HG02973 (cell line): ENCODE measurements at regions not wholly inside any gene's neighbourhood (a gene's known extent, or its start where the extent isn't known, plus 50 kb on each side); places are given as distances from the start of the nearest gene placed in this dataset.

Source experiments
- ATAC-seq: cut with Tn5 transposase; IDR thresholded peaks from one replicate; pipeline ENCODE4 v1.9.1; 2021; ENCODE audit warnings: moderate library complexity; ENCODE audit not compliant: unreplicated experiment

DNA sequence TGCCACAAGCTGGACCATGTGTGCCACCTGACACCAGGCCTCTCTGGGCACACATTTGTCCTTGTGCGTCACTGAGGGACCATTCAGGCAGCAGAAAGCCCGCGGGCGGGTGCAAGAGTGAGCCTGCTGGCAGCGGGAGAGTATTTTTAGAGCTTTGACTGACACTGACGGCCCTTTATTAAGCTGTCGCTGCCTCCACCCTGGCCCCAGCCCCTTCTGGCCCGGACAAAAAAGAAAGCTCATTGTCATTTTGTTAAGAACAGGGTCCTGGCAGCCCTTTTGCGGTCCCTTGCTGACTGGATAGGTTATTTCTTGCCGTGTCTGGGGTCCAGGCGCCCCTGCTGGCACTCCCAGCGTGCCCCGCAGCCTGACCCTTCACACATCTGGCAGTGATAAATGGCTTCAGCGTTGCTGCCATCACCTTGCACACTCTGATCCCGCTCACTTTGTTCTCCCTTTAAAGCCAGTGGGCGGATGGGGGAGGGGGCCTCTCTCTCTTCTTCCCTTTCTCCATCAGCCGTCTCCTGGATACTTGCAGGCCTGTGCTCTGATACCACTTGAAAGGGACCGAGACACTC lies 78.4 kb upstream of the NKD1 start:
- no peak for ATAC-seq

DNA sequence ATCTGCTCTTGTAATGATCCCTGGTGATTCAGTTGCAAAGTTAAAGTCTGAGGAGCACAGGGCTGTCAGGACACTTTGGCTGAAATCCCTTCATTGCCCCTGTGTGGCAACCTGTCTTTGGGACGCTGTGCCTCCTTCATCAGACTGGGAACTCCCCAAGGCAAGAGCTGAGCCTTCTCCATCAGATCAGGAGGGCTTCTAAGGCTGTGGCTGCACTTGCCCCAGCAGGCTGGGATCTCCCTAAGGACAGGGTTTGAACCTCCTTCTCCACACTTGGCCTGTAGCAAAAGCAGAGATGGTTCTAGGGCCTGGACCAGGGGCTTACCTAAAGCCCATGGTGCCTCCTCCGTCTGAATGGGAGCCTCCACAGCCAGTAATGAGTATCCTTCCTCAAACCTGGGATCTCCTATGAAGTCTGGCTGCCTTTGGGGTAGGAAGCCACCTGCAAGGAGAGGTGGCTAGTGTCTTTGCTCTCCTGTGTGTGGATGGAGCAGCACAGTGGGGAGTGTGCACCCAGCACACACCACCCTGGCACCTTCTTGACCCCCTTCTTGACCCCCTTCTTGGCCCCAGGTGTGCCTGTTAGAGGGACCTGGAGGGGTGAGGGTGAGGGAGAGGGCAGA lies 79.0 kb upstream of the NKD1 start:
- no peak for ATAC-seq

DNA sequence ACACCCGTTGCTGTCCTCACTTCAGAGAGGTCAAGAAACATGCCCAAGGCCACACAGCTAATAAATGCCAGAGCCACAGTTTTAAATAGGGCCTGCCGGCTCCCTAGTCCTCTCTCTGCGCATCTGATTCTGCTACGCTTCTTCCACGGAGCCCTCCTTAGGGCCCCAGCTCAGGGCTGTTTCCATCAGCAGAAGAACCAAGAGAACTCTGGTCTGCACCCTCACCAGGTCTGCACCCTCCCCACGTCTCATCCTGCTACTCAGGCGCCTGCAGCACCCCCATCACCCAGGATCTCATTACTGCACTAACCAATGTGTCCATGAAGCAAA lies 79.5 kb upstream of the NKD1 start:
- ATAC-seq = no peak

DNA sequence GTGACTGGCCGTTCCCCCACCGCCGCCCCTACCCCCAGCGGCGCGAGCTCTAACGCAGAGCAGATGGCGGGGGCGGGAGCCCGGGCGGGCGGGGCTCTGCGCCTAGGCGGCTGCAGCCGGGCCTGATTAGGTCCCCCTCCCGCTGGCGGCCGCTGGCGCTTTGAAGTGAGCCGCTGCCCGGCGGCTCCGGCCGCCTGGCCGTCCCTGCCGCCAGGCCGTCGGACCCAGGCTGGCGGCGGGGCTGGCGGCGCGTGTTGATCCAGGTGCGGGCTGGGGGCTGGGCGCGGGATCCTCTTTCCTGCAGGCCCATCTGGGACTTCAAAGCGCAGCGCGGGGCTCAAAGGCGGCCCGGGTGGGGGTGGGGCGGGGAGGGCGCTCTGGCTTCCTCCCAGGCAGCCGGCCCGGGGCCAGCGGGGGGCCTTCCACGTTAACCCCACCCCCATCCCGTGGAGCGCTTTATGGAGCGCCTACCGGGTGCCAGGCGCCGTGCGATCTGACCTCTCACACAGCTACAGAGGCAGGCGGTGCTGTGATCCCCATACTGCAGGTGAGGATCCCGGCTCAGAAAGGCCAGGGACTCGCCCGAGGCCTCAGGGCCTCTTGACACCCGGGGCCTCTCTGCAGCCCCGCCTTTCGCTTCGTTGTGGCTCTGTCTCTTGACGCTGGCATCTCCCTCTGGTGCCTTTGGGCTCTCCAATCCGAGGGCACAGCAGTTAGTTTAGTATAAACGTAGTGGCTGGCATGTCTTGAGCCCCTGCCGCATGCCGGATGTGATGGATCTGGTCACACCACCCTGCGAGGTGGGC lies 80.0 kb upstream of the NKD1 start:
- no peak for ATAC-seq

DNA sequence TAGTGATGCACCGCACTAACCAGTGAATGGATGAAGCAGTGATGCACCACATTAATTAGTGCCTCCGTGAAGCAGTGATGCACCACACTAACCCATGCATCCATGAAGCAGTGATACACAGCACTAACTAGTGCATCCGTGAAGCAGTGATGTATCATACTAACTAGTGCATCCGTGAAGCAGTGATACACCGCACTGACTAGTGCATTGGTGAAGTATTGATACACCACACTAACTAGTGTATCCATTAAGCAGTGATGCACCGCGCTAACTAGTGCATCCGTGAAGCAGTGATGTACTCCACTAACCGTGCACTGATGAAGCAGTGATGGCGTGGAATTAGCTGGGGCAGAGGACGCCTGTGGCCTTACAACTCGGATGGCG lies 80.6 kb upstream of the NKD1 start:
- ATAC-seq = no peak

DNA sequence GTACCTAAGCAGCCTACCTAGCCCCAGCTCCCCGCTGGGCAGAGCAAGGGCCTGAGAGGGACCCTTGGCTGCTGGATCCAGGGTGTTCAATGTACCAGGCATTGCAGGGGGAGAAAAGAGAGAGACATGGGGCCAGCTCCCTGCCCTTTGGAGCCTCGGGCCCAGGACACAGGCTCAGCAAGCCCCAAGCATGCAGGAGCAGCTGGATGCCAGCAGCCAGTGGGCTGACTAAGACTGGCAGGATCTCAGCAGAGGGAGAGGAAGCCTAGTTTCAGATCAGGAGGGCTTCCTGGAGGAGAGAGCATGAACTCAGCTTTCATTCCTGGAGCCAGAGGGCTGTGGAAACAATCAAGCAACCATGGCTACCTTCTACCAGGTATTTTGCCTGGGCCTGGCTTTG lies 82.0 kb upstream of the NKD1 start:
- ATAC-seq = no peak

DNA sequence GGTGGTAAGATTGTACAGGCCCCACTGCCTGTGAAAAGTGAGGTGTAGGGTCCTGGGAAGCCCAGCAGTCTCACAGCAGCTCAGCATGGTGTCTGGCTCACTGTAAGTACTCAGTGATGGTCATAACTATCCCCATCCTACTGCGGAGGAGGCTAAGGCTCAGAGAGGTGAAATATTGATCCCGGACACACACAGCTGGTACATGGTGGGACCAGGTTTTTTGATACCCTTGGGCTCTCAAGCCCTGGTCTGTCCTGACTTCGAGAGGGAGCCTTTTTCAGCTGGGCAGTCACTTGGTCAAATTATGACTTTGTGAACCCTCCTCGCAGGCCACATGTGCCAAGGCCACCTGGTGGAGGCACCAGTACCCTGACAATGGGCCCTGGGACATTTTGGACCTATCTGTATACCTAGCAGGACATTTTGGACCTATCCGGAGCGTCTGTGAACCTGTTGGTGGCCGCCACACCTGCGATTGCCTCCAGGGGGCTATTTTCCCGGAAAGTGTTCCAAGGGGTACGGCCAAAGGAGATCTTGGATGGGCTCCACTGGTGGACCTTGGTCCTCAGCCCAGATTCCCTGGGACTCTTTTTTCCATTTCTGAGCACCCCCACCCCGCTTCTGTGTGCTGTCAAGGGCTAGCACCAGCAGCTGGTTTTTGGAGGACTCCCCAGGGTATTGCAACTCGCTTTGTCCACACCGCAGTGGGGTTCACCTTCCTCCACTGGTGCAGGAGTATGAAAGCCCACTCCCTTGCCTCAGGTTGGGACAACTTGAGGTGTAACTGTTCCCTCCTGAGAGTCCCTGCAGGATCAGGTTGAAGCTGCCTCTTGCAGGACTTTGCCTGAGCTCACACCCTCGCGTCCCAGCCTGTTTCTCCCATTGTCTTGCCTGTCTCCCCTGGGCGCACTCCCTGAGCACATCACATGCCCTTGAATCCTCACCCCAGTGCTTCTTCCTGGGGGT lies 83.6 kb upstream of the NKD1 start:
- ATAC-seq = no peak

DNA sequence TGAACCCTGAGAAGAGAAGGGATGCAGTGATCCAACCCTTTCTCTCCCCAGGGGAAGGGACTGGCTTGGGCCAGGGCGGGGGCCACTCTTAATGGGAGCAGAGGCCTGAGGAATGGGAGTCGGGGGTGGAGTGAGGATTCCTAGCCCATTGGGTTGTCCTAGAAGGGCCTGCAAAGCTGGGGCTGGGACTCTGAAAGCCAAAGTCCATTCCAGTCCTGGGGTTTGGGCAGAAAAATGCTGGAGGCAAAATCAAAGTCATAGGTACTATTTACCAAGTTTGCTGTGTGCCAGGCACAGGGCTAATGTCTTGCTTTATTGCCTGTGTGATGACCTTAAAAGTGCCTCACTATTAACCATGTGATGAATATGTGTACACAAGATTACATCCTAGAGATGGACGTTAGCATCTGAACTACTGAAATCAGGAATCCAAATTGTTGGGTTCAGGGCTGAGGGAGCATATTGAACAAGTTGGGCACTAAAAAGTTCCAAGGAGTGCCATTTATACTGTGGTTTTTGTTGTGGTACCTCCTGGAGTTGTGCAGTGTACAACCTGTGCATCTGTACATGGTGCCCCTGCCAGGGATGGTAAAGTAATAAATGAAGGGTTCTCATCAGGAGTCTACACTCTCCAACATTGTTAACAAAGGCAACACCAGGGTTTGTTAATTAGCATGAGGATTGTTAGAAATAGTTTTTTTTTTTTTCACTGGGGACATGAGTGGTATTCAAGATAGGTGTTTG lies 84.4 kb upstream of the NKD1 start:
- ATAC-seq = no peak

DNA sequence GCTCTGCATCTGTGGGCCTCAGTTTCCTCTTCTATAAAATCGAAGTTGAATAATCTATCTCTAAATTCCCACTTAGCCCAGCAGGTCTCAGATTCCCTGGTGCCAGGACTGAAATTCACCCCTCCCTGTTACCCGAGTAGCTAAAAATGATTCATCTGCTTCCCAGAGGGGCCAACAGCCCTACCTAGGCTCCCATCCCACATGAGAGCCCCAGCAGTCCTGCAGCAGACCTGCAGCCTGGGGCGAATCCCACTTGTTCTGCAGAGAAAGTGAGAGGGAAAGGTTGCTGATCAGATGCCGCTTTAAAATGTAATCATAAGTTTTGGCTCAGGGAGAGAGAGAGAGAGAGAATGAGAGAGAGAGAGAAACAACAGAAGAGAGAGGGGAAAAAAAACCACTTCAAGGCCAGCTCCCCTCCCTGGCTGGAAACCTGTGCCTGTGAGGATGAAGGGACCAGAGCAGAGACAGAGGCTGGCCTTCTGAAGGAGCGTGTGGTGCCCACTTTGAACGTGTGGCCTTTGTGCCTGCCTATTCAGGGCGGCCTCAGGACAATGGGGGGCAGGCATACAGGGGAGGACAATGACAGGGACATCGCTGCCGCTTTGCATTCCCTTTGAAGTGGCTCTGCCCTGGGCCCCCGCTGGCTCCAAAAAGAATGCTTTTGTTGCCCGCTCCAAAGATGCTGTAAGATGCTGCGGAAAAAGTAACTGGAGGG lies 85.2 kb upstream of the NKD1 start:
- no peak for ATAC-seq

DNA sequence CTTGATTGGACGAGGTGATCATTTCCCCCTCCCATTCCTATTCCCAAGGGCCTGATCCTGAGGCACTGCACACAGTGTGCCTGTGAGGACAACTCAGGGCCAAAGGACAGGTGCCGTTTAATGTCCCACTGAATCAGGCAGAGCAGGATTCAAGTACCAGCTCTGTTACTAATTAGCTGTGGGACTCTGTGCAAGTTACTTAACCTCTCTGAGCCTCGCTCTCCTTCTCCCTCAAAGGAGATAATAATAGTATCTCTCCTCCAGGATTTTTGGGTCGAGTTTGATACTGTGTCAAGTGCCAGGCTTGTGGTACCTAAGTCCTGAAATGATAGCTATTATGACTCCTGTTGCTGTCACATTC lies 86.8 kb upstream of the NKD1 start:
- no peak for ATAC-seq

DNA sequence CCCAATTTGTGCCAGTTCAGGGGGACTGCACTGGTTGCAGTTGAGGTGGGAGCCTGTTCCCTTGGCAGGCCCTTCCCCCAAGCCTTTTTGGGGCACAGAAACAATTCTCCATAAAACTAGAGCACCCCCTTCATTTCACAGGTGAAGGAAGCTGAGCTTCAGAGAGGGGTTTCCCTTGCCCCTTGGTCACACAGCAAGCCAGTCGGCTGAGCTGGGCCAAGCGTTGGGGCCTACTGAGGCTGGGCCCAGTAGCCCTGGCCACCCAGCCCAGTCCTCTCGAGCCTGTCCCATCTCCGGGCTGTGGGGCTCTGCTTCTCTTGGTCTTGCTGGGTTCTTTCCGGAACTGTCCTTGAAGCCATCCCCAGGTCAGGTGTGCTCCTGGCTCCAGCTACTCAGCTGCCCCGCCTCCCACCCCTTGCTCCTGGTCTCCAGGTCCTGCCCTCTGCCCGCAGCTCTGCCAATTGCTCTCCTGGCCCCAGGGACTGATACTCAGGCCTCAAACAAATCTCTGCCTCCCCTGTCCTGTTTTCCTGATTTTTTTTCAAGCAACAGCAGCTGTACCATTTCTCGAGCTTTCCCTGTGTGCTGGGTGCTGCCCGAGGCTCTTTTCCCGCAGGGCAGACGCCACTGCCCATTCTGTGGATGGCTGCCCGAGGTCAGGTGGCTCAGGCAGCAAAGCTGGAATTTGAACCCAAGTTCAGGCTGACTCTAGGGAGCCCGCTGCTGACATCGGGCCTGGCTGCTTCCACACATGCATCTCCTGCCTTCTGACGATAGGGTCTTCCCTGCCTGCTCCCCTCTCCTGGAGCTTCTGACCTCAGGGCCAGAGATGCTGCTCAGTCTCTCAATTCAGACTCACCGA lies 87.4 kb upstream of the NKD1 start:
- no peak for ATAC-seq

DNA sequence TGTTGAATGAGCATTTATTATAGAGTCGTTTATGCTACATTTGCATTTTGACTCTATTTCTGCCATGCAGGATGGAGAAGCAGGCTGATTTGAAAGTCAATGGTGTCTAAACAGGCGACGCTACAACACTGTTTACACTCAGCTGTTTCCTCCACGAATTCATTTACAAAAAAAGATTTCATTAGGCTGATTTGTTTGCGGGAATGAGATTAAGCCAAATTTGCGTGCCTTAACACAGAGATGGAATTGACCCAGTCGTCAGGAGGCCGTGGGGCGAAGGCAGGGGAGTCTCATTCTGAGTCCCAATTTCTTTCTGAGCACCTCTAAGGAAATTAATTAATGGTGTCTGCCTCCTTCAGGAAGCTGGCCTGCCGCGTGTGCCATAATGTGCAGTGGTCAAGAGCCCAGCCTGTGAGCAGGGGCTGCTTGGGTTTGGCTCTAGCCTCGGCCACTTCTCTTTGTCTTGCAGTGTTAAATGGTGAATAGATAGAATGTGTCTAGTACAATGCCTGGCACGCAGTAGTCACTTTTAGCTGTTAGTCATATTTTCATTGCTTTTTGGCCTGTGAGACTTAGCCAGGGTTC lies 88.6 kb upstream of the NKD1 start:
- no peak for ATAC-seq

DNA sequence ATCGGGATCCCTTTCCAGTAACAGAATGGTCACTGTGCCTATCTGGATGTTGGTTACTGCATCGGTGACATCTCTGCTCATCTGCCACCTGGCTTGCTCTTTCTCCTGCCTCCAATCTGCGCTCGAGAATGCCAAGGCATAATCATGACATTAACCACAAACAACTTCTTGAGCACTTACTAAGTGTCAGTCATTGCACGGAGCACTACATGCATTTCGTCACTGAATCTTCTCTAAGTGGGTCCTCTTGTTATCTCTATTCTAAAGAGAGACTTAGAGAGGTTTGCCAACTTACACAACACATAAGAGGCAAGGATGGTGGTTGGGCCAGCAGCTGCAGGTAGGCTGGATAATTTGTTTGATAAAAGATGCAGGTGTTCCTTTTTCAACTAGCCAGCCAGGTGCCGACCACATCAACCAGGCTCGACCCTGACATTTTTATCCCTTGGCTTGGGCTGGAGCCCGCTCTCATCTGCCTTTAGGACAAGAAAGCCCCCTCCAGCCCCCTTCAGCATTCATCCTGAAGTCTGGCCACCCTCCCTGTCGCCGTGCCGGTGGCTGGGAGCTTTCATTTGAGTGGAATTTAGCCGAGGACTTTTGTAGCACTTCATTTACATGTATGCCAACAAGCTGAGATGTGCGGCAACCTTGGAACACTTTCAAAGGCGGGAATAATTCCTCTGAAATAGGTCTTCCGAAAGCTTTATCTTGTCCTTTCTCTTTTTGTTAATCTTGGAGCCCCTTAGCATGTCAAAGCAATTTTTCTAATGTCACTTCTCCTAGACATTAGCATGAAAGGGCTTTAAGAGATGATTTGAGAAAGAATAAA lies 89.3 kb upstream of the NKD1 start:
- ATAC-seq = no peak

DNA sequence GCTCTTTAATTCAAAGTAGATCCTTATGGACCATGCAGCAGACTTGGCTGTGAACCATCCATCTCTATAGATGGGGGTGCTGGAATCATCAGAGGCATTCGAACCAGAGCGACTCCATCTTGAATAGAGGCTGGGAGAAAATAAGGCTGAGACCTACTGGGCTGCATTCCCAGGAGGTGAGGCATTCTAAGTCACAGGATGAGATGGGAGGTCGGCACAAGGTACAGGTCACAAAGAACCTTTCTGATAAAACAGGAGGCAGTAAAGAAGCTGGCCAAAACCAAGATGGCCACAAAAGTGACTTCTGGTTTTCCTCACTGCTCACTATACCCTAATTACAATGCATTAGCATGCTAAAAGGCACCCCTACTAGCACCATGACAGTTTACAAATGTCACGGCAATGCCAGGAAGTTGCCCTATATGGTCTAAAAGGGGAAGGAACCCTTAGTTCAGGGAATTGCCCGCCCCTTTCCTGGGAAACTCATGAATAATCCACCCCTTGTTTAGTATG lies 89.2 kb upstream of the BRD7 start:
- ATAC-seq = no peak

DNA sequence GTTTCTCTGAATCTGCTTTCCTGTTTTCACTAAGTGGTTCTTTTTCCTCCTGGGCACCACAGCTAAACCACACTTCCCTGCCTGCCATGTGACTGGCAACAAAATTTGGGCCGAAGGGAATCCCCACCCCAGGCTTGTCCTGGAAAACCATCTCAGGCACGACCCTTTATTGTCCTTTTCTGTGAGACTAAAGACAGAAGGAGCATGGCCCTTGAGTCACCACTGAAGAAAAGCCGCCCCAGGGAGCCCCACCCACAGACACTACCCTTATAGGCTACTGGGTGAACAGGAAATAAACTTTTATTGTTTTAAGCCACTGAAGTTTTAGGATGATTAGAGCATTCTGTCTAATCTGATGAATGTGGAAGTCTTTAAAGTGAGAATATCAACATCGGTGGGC lies 88.6 kb upstream of the BRD7 start:
- no peak for ATAC-seq

DNA sequence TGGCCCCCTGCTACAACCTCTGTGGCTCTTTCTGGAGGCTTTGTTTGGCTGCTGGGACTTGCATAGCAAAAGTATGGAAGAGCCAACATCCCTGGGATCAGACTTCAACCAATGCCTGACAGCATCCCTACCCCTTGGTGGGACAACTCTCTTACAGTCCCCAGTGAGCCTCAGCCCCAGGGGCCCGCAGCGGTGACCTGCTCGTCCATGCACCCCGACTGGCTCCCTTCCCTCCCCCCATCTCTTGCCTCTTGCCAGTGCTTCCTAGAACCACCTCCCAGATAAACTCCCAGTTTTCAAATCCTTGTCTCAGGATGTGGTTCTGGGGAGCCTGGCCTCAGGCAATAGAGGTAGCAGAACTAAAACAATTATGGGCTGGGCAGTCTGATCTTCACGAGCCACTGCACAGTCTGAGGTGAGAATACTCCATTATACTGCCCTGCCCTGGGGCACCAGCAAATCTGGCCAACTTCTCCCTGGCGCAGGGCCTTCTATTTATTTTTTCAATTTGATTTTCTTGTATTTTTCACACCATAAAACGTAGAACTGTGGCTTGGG lies 86.6 kb upstream of the BRD7 start:
- no peak for ATAC-seq

DNA sequence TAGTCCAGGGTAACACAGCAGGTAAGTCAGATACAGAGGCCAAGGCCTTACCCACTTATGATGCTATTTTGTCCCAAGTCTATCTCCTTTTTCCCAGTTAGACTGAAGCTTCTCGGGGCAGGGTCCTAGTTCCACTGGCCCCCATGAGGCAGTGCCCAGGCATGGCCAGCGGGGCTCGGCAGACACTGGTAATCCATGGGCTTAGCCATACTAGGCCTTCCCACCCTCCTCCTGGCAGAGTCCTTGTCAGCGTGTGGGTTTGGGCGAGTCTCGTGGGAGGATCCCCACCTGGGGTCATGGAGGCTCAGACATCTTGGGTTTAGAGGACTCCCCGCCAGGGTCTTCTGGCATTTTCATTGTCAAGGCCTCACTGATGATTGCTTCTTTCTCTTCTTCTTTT lies 84.7 kb upstream of the BRD7 start:
- ATAC-seq = no peak
